Gastrocnemius medialis (tissue), 4 donors: ENCODE measurements at regions not wholly inside any gene's neighbourhood (a gene's known extent, or its start where the extent isn't known, plus 50 kb on each side); places are given as distances from the start of the nearest gene placed in this dataset.

ENCODE experiments used
- CTCF ChIP-seq, 5 experiments: fragments of 450-650 bp in 3 of 5; fragments of 200-600 bp in 2 of 5; sonication (generic) in 2 of 5; IDR thresholded peaks in 4 of 5; conservative IDR thresholded peaks in 1 of 5; 1 replicate in 4 of 5; 2 replicates in 1 of 5; pipeline ENCODE4 v1.5.1; 2016 to 2019; ENCODE audit warnings: antibody characterized with exemption in 5 of 5, mild to moderate bottlenecking in 3 of 5, moderate library complexity in 3 of 5
- POLR2A ChIP-seq, 2 donors: fragments of 450-650 bp; IDR thresholded peaks; one replicate each; pipeline ENCODE4 v1.6.1; 2017; ENCODE audit warnings: antibody characterized with exemption in 2 of 2, mild to moderate bottlenecking in 2 of 2, moderate library complexity in 2 of 2

- no peak for TF ChIP-seq CTCF (IDR thresholded peaks at IDR 0.05 in 4 of 5, conservative IDR thresholded peaks at IDR 0.05 in 1 of 5)
- TF ChIP-seq POLR2A (IDR thresholded peaks at IDR 0.05): no peak
These were observed 161.9 kb upstream of the GAS1 start for GRCh38 chr9:87109231-87109631.
